GM13977 (cell line): ENCODE measurements at regions not wholly inside any gene's neighbourhood (a gene's known extent, or its start where the extent isn't known, plus 50 kb on each side); places are given as distances from the start of the nearest gene placed in this dataset.

Experiments
- DNase-seq: peaks from one replicate; pipeline ENCODE4 v3.0.0; 2012; ENCODE audit warnings: low spot score
- CTCF ChIP-seq: IDR thresholded peaks from 2 replicates; pipeline ENCODE4 v1.5.1; 2012; ENCODE audit warnings: mild to moderate bottlenecking, control low read depth; ENCODE audit not compliant: insufficient read depth; ENCODE audit errors: extremely low read depth, missing control alignments
- in situ Hi-C: fragments of 300-500 bp; cut with MboI; formaldehyde crosslinking; loops from one replicate; pipeline ENCODE4 v1.12.0; 2022; ENCODE audit warnings: low sequenced_read_pairs, low pct_unique_long_range_greater_than_20kb, mixed read lengths, inconsistent platforms; ENCODE audit not compliant: unreplicated experiment

GRCh38 chr5:44663991-44664710 lies 144.6 kb upstream of the MRPS30 start:
- no peak for TF ChIP-seq CTCF
- DNase-seq = no peak
- in situ Hi-C loops = no loop called here

- in situ Hi-C loops = no loop called here
- DNase-seq = no peak
- no peak for TF ChIP-seq CTCF
These were observed 146.9 kb upstream of the MRPS30 start for GRCh38 chr5:44661851-44662250.

GRCh38 chr5:44660251-44660650 lies 148.5 kb upstream of the MRPS30 start:
- DNase-seq = no peak
- TF ChIP-seq CTCF = no peak
- in situ Hi-C loops = no loop called here

GRCh38 chr5:44659334-44659733 lies 149.4 kb upstream of the MRPS30 start:
- TF ChIP-seq CTCF = no peak
- in situ Hi-C loops = no loop called here
- DNase-seq = no peak

GRCh38 chr5:44652674-44653073 lies 156.1 kb upstream of the MRPS30 start:
- no peak for TF ChIP-seq CTCF
- DNase-seq = no peak
- in situ Hi-C loops = no loop called here

- in situ Hi-C loops = no loop called here
- DNase-seq = no peak
These were observed 162.7 kb upstream of the MRPS30 start for GRCh38 chr5:44646016-44646415.

More at GRCh38 chr5:44646016-44646415, 162.7 kb upstream of the MRPS30 start:
- no peak for TF ChIP-seq CTCF
